ENCODE measurements at regions not wholly inside any gene's neighbourhood (a gene's known extent, or its start where the extent isn't known, plus 50 kb on each side); places are given as distances from the start of the nearest gene placed in this dataset.

DNA sequence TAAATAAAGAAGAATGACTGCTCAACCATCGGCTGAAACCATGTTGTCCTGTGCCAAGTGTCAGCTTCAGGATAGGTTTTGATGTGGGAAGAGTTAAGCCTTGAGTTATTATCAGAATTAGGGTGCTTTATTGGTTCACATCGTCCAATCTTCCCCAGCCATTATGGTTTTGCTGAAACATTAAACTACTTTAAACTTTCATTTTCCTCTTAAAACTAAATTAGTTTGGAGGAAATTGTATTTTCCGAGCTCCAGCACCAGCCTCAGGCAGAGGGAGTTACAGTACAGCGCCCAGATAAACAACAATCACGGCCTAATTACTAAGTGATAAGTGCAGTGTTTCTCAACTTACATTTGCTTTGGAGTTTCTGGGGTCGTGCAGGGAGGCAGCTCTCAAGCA, 80.2 kb downstream of the TMEM114 start:
- intact Hi-C loops (cut with DNase I): no loop called here
- TF ChIP-seq, protein P1, sequence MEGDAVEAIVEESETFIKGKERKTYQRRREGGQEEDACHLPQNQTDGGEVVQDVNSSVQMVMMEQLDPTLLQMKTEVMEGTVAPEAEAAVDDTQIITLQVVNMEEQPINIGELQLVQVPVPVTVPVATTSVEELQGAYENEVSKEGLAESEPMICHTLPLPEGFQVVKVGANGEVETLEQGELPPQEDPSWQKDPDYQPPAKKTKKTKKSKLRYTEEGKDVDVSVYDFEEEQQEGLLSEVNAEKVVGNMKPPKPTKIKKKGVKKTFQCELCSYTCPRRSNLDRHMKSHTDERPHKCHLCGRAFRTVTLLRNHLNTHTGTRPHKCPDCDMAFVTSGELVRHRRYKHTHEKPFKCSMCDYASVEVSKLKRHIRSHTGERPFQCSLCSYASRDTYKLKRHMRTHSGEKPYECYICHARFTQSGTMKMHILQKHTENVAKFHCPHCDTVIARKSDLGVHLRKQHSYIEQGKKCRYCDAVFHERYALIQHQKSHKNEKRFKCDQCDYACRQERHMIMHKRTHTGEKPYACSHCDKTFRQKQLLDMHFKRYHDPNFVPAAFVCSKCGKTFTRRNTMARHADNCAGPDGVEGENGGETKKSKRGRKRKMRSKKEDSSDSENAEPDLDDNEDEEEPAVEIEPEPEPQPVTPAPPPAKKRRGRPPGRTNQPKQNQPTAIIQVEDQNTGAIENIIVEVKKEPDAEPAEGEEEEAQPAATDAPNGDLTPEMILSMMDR (IDR thresholded peaks at IDR 0.05): no peak
- Histone ChIP-seq H3K4me3 (no peak overlapping the region), H3K36me3 (no peaks in the 10 kb centered on the region), H3K27ac (no peak overlapping the region), H3K9me3 (no peaks in the 10 kb centered on the region), H3K4me1 (no peaks in the 10 kb centered on the region), H3K27me3 (ENCODE audit: low read depth) (no peaks in the 10 kb centered on the region)
- ATAC-seq (no peak), DNase-seq (no peak)

DNA sequence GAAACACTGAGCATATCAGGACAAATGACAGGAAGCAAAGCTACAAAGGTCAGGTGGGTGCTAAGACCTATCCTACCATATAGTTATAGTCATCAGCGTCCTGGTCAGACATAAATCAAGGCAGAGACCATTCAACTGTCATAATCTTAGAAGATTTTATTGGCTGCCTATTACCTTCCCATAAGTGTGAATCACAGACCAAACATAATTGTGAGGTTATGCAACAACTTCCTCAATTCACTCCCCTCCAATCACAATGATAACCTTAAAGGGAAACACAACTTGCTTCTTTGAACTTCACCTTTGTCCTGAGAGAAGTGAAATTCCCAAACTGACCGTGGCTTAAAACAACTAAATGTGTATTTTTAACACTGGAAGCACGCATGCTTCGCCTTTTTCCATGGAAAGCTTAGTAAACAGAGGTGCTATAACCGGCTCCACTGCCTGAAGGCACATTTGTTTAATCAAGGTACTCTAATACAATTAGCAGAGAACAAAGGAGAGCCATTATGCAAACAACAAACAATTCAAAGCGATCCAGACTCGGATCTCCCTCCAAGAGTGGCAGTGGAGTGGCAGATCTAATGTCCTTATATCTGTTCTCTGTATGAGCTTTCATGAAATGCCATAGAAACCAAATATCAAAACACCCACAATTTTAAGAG, 84.9 kb downstream of the TMEM114 start:
- TF ChIP-seq, protein P1 (IDR thresholded peaks at IDR 0.05): no peak
- no peaks in the 10 kb centered on the region for H3K9me3 ChIP-seq
- no peak overlapping the region for H3K27ac ChIP-seq
- H3K36me3 ChIP-seq: no peaks in the 10 kb centered on the region
- H3K4me1 ChIP-seq: no peaks in the 10 kb centered on the region
- intact Hi-C loops (cut with DNase I): no loop called here
- DNase-seq (no peak), ATAC-seq (peak in 1 of 2 donors; percentile 32)
- peaks cover 6% of the 10 kb centered on the region for H3K27me3 ChIP-seq (ENCODE audit: low read depth)
- H3K4me3 ChIP-seq: no peak overlapping the region

DNA sequence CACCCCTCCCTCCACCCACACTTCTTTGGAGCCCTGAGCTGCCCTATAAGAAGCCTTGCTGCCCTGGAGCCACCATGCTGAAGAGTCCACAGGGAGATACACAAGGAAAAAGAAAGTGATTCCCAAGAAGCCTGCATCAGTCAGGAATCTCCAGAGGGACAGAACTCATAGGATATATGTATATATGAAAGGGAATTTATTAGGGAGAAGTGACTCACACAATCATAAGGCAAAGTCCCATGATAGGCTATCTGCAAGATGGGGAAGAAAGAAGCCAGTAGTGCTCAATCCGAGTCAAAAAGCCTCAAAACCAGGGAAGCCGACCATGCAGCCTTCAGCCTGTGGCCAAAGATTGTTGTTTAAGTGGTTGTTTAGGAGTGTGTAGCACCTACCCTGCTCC, 87.9 kb downstream of the TMEM114 start:
- DNase-seq (no peak), ATAC-seq (no peak)
- intact Hi-C loops (cut with DNase I): no loop called here
- Histone ChIP-seq H3K27me3 (ENCODE audit: low read depth) (peaks cover 6% of the 10 kb centered on the region), H3K36me3 (no peaks in the 10 kb centered on the region), H3K4me3 (no peak overlapping the region), H3K9me3 (no peaks in the 10 kb centered on the region), H3K27ac (no peak overlapping the region), H3K4me1 (no peaks in the 10 kb centered on the region)
- TF ChIP-seq, protein P1 (IDR thresholded peaks at IDR 0.05): no peak

DNA sequence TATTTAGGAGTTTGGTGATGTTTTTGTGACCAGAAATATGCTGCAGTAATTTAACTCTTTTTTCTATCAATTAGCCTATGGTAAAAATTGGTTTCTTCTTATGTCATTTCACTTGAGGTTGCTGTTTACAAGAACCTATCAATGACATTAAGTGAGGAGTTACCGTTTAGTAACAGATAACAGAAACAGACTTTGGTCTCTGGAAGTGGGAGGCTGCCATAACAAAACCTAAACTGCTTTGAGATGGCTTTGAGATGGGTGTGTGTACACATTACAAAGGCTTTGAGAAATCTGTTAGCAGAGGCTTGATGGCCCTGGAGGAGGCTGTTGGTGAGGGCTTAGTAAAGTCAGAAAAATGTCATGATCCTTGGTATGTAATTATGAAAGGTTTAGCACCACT, 90.0 kb downstream of the TMEM114 start:
- Histone ChIP-seq H3K27me3 (ENCODE audit: low read depth) (peaks cover 6% of the 10 kb centered on the region), H3K4me1 (no peaks in the 10 kb centered on the region), H3K9me3 (no peaks in the 10 kb centered on the region), H3K4me3 (no peak overlapping the region), H3K36me3 (no peaks in the 10 kb centered on the region), H3K27ac (no peak overlapping the region)
- TF ChIP-seq, protein P1 (IDR thresholded peaks at IDR 0.05): no peak
- ATAC-seq: no peak
- no peak for DNase-seq
- intact Hi-C loops (cut with DNase I): no loop called here

DNA sequence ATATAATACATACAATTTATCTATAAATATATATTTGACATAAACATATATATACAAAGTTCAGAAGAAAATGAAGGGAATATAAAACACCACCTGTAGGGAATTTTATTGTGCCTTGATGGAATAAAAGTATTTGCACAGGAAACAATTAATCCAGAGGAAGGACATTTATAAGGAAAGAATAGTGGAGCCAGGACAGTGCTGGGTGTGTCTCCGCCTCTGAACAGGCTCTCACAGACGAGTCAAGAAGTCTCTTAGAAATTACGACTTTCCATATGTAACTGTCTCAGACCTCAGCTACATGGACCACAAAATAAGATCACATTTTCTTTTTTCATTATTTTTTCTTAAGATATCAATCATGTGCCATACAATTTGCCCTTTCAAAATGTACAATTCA, 93.9 kb downstream of the TMEM114 start:
- no peaks in the 10 kb centered on the region for H3K36me3 ChIP-seq
- no peak for ATAC-seq
- intact Hi-C loops (cut with DNase I): no loop called here
- H3K4me3 ChIP-seq: no peak overlapping the region
- no peak for DNase-seq
- TF ChIP-seq, protein P1 (IDR thresholded peaks at IDR 0.05): no peak
- H3K9me3 ChIP-seq: no peaks in the 10 kb centered on the region
- H3K27me3 ChIP-seq (ENCODE audit: low read depth): peaks cover 16% of the 10 kb centered on the region
- H3K4me1 ChIP-seq: no peaks in the 10 kb centered on the region
- no peak overlapping the region for H3K27ac ChIP-seq
